ENCODE measurements at regions not wholly inside any gene's neighbourhood (a gene's known extent, or its start where the extent isn't known, plus 50 kb on each side); places are given as distances from the start of the nearest gene placed in this dataset.

GRCh38 chr11:96655474-96655873 lies 265.7 kb downstream of the JRKL start:
- no peaks in the 10 kb centered on the region for H3K9me3 ChIP-seq (ENCODE audit: control insufficient read depth, low read depth, low read length)
- H3K9ac ChIP-seq (ENCODE audit: extremely low read depth, insufficient read length, low read length), result no peak overlapping the region
- H3K27me3 ChIP-seq (ENCODE audit: insufficient read depth, low read length), result no peaks in the 10 kb centered on the region
- H4K20me1 ChIP-seq (ENCODE audit: control insufficient read depth, insufficient read depth, insufficient read length), result no peaks in the 10 kb centered on the region
- H3K27me3 Mint-ChIP-seq (ENCODE audit: low read depth), result no peaks in the 10 kb centered on the region
- no peak overlapping the region for H2BK5ac ChIP-seq (ENCODE audit: insufficient read length, low read length)
- no peak overlapping the region for H3K14ac ChIP-seq (ENCODE audit: insufficient read depth, low read length)
- H3K4ac ChIP-seq (ENCODE audit: low read depth, low read length), result no peak overlapping the region
- H2BK120ac ChIP-seq (ENCODE audit: low read depth, low read length, poor library complexity, severe bottlenecking), result no peak overlapping the region
- H3K4me1 Mint-ChIP-seq, result no peaks in the 10 kb centered on the region
- H3K36me3 Mint-ChIP-seq (ENCODE audit: insufficient read depth in 1 of 3, low read depth in 3 of 3), result no peaks in the 10 kb centered on the region
- H3K56ac ChIP-seq (ENCODE audit: insufficient read length, low read depth, low read length), result no peak overlapping the region
- no peak overlapping the region for H3K27ac ChIP-seq (ENCODE audit: insufficient read length, low read depth, low read length)
- H4K5ac ChIP-seq (ENCODE audit: insufficient read length, low read depth, low read length), result no peak overlapping the region
- no peak overlapping the region for H2AK5ac ChIP-seq (ENCODE audit: insufficient read length, low read length)
- H4K8ac ChIP-seq (replicated peaks; ENCODE audit: insufficient read length, low read depth, low read length), result no peak overlapping the region
- H3K18ac ChIP-seq (ENCODE audit: insufficient read length, low read depth, low read length), result no peak overlapping the region
- no peak overlapping the region for H3K4me3 Mint-ChIP-seq
- DNase-seq, result no peak
- TF ChIP-seq, protein P1, sequence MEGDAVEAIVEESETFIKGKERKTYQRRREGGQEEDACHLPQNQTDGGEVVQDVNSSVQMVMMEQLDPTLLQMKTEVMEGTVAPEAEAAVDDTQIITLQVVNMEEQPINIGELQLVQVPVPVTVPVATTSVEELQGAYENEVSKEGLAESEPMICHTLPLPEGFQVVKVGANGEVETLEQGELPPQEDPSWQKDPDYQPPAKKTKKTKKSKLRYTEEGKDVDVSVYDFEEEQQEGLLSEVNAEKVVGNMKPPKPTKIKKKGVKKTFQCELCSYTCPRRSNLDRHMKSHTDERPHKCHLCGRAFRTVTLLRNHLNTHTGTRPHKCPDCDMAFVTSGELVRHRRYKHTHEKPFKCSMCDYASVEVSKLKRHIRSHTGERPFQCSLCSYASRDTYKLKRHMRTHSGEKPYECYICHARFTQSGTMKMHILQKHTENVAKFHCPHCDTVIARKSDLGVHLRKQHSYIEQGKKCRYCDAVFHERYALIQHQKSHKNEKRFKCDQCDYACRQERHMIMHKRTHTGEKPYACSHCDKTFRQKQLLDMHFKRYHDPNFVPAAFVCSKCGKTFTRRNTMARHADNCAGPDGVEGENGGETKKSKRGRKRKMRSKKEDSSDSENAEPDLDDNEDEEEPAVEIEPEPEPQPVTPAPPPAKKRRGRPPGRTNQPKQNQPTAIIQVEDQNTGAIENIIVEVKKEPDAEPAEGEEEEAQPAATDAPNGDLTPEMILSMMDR (conservative IDR thresholded peaks at IDR 0.05), result no peak
- no peak overlapping the region for H2AFZ ChIP-seq (ENCODE audit: low read length)
- no peak overlapping the region for H4K91ac ChIP-seq (ENCODE audit: insufficient read length, low read depth, low read length)
- no peak overlapping the region for H3K27ac Mint-ChIP-seq
- no peak overlapping the region for H2BK12ac ChIP-seq (ENCODE audit: insufficient read length, low read depth, low read length)
- H3K9me3 Mint-ChIP-seq, result no peaks in the 10 kb centered on the region; a peak in 1 of 5 replicates
- no peaks in the 10 kb centered on the region for H3K4me1 ChIP-seq (ENCODE audit: insufficient read depth, low read length)
- WGBS (ENCODE audit: extremely low coverage, insufficient read length, low lambda C conversion rate), result no CpG with 5 or more reads among the region's 2 CpGs
- H2BK15ac ChIP-seq (ENCODE audit: low read depth, low read length), result no peak overlapping the region
- no peak overlapping the region for H3T11ph ChIP-seq (ENCODE audit: low read length)
- H3K23ac ChIP-seq (ENCODE audit: insufficient read length, low read depth, low read length), result no peak overlapping the region
- no peaks in the 10 kb centered on the region for H3K23me2 ChIP-seq (ENCODE audit: insufficient read length, low read depth, low read length, poor library complexity, severe bottlenecking)
- H2BK20ac ChIP-seq (ENCODE audit: low read depth, low read length, poor library complexity, severe bottlenecking), result no peak overlapping the region
- H3K4me2 ChIP-seq (ENCODE audit: insufficient read depth, insufficient read length, low read length), result no peak overlapping the region
- no peaks in the 10 kb centered on the region for H3K79me1 ChIP-seq (ENCODE audit: insufficient read depth, low read depth, low read length, poor library complexity, severe bottlenecking)
- no peaks in the 10 kb centered on the region for H3K79me2 ChIP-seq (ENCODE audit: insufficient read depth, low read length)
